Hematopoietic multipotent progenitor cell treated with erythropoietin and hydrocortisone succinate and interleukin-3 and kit ligand, for 17 days (in vitro differentiated cells): ENCODE measurements at regions not wholly inside any gene's neighbourhood (a gene's known extent, or its start where the extent isn't known, plus 50 kb on each side); places are given as distances from the start of the nearest gene placed in this dataset.
"Not testable (repeated sequence)": the region's sequence is repeated elsewhere in the genome, so short reads cannot be mapped to it uniquely, and the experiment has no call there.

Experiments
- DNase-seq: peaks from one replicate; pipeline ENCODE4 v3.0.0-alpha.2; 2015; ENCODE audit warnings: low spot score

DNA sequence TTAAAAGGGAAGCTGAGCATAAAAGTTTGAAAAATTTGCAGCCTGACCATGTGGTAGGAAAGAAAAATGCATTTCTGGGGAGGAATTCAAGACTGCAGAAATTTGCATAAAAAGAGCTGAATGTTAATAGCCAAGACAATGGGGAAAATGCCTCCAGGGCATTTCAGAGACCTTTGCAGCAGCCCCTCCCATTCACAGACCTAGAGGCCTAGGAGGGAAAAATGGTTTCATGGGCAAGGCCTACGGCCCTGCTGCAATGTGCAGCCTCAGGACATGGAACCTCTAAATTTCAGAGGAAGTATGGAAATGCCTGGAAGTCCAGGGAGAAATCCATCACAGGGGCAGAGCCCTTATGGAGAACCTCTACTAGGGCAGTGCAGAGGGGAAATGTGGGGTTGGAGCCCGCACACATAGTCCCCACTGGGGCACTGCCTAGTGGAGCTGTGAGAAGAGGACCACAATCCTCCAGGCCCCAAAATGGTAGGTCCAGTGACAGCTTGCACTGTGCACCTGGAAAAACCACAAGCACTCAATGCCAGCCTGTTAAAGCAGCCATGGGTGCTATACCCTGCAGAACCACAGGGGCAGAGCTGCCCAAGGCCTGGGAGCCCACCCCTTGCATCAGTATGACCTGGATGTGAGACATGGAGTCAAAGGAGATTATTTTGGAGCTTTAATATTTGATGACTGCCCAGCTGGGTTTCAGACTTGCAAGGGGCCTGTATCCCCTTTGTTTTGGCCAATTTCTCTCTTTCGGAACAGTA, 243.8 kb downstream of the DNAJB9 start:
- no peak for DNase-seq

DNA sequence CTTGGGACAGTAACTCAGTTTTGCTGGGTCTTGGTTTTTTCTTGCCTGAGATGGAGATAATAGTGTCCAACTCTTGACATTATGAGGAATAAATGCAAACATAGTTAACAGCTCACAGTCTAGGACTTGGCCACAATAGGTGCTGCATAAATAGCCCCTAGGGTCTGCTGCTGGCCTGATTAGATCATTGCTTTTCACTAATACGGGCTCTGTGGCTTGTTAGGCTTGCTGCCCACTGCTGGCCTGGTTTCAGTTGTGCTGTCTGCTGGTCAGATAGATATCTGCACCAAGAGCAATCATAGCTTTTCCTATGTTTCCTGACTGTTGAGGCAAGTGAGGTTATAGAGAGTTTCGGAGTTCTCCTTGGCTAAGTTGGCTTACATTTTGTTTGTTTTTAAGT, 246.1 kb downstream of the DNAJB9 start:
- no peak for DNase-seq

DNA sequence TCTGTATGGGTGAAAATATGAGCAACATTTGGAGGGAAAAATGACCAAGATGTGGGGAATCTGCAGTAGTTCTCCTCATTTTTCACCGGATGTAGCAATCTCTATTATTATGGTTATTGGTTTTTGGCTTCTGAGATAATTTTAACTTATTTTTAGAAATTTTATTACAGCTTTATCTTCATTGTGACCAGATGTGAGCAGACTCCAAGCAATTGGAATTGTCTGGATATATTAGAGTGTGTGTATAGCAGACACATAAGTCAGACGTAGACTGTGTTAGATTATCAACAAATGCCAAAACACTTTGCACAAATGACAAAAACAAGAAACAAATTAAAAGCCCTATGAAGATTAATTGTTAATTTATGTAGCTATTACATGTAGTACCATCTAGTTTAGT, 249.1 kb downstream of the DNAJB9 start:
- no peak for DNase-seq

DNA sequence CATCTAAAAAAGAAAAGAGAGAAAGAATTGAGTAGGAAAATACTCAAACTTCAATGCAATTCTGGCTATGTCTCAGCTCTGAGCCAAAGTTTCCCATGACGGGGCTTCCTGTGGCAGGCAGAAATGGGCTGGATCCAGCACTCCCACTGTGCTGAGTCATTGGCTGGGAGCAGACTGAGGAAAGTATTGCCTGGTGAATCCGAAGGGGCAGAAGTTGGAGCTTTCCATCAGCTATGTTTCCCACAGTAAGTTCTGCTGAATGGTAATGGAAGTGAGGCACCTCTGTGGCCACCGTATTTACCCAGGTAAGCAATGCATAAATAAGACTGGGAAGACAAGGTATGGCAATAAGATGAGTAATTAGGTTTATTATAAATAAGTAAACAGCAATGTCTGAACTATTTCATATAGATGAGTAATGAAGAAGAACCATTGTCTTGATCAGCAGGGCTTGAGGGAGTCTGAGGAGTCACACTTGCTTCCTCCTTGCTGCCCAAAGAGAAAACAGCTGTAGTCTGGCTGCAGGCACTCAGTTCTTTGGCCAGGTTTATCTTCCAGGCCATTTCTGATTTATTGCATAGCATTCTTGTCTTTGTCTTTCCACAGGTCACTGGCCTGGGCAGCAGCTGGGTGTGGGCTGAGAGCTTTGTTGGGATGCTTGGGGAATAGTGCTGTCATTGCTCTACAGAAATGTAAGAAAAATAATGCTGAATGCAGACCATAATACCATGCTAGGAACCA, 255.3 kb downstream of the DNAJB9 start:
- no peak for DNase-seq

DNA sequence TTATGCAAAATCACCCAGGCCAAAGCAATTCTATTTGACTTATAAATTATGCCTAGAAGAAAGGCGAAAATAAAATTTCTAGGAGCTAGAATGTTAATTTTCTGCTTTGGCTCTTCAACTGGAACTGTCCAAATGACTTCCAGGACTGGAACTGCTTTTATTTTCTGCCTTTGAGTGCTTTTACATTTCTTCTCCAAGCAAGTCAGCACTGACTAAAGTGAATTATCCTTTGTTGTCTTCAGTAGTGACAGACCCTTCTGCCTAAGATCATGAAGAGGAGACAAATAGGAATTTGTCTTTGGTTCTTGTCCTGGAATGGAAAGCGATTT, 255.9 kb downstream of the DNAJB9 start:
- no peak for DNase-seq

DNA sequence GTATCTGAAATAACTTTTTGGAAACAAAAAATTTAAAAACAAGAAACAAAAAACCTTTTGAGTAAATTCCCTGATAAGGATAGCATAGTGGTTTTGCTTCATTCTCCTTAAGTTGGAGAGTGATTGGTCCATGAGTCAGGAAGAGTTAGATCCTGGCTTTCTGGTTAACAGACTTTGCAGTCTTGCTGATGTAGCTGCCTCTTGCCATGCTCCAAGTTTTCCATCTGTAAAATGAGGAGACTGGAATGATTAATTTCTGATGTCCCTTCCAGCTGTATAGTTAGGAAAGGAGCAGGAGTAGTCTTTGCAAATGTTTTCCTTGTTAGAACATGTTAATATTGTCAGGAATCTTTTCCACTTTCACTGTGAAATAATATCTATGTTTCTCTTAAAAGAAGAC, 266.6 kb downstream of the DNAJB9 start:
- DNase-seq: no peak

DNA sequence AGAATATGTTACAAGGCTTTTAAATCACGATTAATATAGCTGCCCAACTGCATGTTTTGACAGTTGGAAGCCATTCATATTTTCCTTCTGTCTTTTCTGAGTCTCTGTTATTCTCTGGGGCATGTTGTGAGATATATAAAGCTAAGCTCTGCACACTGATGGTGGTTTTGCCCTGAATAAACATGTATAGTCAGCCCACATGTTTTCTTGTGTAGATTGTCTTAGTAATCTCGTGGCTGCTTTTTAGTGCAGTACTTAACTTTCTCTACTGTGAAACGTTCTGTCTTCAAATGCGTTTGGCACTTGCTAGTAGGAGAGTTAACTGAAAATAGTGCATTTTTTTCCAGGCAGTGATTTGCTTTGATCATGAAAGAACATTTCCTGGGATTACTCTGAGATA, 268.5 kb downstream of the DNAJB9 start:
- DNase-seq: no peak

DNA sequence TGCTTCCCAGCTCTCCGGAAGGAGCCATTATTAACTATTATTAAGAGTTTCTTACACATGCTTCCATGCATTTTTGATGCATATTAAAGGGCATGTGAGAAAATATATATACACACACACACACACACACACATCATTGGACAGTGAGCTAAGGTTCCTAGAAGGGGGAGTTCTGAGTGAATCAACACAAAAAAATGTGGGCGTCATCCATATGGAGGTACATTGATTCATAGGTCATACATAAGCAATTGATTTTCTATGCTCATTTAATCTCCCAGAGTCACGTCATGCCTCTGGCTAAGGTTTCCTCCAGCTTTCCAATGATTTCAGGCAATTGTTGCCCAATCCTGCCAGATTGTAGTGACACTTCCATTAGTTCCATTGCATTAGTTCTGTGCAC, 269.4 kb downstream of the DNAJB9 start:
- no peak for DNase-seq

DNA sequence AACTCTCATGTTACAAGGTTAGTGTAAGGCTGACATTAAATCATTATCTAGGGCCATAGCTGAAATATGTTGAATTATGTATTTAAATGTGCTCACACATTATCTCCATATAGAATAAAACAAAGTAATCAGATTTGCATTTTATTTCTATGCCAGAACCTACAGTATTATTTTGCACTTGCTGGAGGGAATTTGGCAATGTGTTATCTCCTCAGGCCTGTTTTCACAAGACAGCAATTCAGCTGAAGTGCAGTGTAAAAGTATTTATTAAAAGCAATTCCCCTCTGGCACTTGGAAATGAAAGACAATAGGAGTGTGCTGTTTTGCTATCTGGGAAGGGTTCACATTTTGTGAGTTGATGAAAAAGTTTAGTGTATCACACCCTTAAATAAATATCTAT, 276.3 kb downstream of the DNAJB9 start:
- DNase-seq: no peak

DNA sequence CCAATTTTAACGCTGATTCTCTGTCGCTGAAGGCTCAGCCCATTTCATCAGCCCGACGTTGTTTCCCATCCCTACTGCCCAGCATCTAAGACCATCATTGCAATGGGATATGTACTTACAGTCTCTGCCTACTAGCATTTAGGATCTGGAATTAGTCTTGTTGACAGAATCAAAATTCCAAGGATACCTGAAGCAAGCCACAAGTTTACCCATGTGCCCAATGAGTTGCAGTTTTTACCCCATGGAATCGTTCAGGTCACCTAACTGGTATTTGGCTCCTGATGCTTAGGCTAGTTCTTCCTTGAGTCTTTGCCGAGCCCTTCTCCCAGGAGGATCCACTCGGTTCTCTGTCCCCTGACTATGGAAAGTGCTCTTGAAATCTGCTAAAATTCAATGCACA, 276.8 kb downstream of the DNAJB9 start:
- no peak for DNase-seq

DNA sequence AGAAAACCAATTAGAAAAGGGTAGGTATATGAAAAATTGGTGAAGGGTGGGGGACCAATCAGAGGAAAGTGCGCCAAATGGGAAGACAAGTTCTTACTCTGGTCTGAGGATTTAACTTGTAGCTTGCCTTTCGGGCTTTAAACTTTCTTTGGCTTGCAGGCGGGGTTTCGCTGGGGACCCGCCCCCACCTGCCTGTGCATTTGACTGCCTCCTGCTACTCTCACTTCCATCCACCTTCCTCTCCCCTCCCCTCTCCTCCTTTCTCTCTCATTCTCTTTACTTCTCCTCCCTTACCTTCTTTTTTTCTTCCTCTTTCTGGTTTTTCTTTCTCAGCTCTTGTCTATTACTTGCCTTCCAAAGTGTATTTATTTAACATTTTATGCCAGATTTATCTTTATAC, 278.8 kb downstream of the DNAJB9 start:
- no peak for DNase-seq

DNA sequence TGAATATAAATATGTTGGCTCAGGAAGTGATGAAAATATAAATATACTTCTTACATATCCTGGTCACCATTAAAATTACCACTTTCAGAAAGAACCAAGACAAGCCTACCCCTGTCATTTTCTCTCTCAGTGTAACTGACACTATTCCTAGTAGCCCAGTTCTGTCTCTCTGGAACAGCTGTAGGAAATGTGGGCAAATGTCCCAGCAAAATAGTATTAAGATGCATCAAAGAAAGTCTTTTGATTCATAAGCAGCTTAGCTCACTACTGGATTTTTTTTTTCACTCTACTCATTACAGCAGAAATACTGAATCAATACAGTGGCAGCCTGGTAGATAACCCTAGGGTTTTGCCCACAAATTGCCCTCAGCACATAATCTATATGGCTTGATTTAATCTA, 290.9 kb downstream of the DNAJB9 start:
- DNase-seq: no peak

DNA sequence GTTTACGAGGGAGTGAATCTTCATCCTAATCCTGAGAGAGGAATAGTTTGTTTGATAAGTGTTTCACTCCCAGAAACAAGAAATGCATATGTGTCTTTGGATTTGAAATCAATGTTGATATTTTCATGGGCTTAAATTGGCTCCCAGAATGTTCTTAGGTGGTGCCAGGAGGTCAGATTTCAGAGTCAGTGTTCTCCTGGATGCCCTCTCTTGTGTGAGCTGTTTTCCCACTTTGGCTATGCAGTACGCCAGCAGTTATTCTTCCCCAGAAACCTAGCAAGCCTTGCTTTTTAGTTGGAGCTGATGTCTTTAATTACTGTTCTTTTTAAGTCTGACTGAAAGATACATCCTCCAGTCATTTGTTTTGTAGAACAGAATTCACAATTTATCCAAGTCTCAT, 291.4 kb downstream of the DNAJB9 start:
- DNase-seq: no peak

DNA sequence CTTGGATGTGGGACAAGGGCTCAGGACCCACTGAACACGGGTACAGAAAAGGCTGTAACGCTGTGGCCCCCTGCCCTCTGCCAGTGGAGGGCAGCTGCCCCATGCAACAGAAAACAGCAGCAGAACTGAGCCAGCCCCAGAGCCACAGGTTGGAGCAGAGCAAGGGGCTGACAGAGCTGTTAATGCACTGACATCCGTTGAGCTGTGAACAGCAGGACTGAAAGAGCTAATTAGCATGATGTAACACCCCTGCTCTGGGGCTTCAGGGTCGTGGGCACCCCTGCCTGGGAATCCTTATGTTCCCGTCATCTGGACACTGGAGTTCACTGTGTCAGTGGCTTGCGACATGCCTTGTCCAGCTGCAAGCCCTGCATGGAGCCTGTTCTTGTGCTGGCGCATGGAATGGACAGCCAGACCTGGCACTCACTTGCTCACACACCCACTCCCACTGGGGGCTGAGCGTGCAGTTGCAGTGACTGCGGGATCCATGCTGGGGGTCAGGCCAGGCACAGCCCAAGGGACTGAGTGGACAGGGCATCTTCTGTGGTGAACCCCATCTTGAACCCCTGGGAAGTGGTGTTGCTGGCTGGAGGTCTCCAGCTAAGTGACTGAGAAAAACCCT, 293.7 kb downstream of the DNAJB9 start:
- no peak for DNase-seq

DNA sequence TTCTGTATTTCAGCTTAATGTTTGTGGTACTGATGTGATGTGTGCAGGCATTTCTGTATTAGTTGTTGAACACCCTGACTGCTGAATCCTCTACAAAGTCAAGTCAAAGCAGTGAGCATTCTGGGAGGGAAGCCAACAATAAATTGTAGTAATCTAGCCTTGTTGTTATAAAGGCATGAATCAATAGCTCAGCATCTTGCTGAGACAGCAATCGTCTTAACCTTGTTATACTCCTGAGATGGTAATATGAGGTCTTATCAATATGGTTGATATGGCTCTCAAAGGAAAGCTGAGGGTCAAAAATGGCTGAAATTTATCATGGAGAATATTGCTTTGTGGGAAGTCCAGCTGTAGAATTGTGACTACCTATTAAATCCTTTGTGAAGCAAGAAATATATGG, 299.4 kb downstream of the DNAJB9 start:
- no peak for DNase-seq

DNA sequence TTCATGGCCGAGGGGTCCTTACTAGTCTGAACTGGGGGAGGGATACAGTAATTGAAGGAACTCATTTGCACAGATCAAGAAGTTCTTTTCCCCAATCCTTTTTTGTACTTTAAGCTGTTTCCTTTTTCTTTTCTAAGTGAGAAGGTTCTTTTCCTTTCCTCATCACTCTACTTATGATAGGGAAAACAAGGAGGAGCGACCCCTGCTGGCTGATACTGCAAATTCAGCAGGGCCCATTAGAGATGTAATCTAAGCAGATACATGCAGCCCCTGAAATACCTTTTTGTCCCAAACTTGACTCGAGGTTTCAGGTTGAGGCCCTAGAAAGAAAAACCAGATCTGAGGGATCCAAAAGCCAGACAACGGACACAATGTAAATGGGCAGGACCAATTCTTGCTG, 305.5 kb downstream of the DNAJB9 start:
- peak; percentile 12 for DNase-seq

DNA sequence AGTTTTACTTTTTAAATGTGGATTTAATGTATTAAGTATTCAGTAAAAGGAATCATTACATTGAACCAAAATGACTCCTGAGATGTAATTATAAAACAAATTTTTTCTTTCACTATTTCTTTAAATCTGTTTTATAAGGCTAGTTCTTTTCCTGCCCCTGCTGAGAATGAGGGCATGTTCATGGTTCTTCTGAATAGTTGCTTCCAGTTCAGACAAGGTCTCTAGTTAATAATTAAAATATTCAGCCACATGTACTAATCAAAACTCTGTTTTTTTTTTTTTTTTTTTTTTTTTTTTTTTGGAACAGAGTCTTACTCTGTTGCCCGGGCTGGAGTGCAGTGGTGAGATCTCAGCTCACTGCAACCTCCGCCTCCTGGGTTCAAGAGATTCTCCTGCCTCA, 321.2 kb downstream of the DNAJB9 start:
- DNase-seq: no peak

DNA sequence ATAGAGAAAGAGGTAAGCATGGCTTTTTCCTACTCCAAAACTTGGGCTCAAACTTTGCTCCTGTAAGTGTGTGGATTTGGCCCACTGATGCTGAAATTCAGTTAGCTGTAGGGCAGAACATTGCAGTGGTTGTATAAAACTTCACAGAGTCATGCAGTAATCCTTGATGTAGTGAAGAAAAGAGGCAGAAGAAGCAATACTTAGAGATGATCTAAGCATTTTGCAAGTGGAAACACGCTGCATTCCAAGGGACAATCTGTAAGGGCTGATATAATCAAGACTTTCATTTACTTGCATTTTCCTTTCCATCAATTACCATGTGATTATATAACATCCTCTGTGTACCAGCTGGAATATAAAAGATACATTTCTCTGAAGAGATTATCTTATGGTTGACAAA, 338.8 kb downstream of the DNAJB9 start:
- DNase-seq: no peak

DNA sequence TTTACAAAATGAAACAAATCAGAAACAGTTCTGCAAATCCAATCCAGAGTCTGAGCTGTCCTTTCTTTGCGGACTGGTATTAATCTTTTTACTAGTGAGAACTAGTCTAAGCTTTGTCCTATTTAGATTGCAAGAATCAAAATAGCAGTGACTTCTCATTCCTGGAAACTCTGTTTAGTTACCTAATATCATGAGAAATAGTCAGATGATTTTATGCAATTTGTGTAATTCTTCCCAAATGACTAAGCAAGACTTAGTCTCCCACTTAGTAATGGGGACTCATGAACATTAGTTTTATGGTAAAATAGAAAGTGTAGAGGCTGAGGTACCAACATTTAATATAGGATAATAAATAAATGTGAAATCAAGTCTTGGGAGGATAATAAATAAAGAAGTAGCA, 341.3 kb downstream of the DNAJB9 start:
- no peak for DNase-seq

DNA sequence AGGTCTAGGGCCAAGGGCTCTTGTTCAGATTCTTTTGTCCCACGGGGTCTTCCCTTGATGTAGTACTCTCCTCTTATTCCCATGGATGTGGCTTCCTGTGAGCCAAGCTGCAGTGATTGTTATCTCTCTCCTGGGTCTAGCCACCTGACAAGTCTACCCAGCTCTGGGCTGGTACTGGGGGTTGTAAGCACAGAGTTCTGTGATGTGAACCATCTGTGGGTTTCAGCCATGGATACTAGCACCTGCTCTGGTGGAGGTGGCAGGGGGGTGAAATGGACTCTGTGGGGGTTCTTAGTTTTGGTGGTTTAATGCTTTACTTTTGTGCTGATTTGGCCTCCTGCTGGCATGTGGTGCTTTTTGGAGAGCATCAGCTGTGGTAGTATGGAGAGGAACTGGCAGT, 350.8 kb downstream of the DNAJB9 start:
- no peak for DNase-seq

DNA sequence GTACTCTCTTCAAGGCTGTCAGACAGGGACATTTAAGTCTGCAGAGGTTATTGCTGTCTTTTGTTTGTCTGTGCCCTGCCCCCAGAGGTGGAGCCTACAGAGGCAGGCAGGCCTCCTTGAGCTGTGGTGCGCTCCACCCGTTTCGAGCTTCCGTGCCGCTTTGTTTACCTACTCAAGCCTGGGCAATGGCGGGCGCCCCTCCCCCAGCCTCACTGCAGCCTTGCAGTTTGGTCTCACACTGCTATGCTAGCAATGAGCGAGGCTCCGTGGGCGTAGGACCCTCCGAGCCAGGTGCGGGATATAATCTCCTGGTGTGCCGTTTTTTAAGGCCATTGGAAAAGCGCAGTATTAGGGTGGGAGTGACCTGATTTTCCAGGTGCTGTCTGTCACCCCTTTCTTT, 373.4 kb downstream of the DNAJB9 start:
- not testable (repeated sequence) for DNase-seq

DNA sequence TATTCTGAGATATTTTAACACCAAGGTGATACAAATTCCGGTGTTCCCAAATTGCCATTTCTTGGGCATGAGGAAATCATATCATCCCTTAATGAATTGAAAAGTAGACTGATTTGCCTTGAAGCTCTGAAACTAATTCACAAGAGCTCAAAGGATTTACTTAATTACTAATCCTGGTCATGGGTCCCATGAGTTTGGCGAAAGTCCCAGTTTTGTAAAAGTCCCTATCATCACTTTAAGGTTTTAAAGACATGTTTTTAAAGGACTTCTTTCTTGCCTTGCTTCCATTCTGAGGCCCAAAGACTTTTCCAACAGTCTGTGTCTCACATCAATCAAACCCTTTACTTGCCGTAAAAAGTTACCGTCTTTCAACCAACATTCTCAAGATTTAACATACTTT, 377.9 kb downstream of the DNAJB9 start:
- DNase-seq: no peak

DNA sequence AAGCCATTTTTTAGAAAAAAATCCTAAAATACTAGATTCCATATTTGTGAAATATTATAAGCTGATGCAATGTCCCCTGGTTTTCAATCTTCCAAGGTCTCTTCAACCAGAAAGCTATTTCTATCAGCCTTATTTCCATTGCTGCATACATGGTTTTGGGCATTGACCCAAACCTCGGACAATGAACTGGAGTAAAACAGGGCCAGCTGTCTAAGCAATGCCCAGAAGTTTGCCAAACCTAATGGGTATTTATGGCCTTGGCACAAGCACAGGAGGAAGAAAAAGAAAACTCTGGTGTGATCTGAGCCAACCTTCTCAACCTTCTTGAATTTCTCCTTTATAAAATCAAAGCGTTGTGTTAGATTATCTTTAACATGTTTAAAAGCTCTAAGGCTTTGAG, 402.3 kb downstream of the DNAJB9 start:
- no peak for DNase-seq

DNA sequence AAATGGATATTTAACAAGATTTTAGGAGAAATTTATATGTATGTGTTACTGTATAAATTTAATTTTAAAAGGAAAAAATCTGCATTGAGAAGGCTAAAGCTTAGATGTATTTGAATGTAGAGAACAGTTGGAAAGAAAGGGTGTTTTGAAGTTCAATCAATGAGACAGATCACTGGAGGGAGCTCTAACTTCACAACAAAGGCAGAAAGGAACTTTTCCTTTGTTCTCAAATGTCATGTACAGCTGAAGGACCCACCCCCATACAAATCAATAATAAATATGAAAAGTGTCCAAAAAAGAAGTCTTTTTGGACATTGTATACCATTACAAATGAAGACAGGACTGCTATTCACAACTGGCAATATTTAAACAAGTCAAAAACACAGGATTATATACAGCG, 403.4 kb downstream of the DNAJB9 start:
- no peak for DNase-seq
